Activated CD8-positive, alpha-beta memory T cell treated with anti-CD3 and anti-CD28 coated beads, Interleukin-2, amount 50 U/mL, for 1 hour (primary cell): ENCODE measurements at regions not wholly inside any gene's neighbourhood (a gene's known extent, or its start where the extent isn't known, plus 50 kb on each side); places are given as distances from the start of the nearest gene placed in this dataset.

Source experiments
- DNase-seq: peaks from one replicate; pipeline ENCODE4 v3.0.0-alpha.2; 2020; ENCODE audit errors: extremely low read depth

DNA sequence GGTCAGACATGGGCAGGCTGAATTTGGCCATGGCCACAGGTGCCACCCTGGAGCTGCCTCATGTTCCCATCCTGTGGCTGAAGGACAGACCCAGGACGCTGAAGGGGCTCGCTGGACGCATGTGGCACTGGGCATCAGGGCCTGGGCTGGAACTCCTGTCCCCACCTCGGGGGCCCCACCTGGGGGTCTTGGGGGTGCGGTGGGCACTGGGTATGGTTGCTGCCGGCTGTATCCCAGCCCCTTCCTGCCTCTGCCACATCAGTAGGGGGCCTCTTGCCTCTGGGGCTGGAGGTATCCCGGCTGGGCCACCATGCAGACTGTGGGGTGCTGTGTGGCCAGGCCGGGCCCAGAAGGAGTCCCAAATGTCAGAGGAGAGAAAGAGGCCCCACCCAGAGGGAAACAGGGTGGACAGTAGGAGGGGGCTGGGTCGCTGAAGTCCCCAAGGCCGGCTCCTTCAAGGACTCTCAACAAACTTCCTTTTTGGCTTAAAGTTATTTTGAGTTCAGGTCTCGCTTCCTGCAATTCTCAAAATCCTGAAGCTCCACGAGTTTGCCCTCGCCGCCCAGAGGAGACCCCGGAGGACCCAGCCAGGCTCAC is 78.7 kb downstream of the SIK1 start:
- DNase-seq: no peak

GRCh38 chr21:43347461-43348169 is 79.3 kb downstream of the SIK1 start:
- no peak for DNase-seq

DNA sequence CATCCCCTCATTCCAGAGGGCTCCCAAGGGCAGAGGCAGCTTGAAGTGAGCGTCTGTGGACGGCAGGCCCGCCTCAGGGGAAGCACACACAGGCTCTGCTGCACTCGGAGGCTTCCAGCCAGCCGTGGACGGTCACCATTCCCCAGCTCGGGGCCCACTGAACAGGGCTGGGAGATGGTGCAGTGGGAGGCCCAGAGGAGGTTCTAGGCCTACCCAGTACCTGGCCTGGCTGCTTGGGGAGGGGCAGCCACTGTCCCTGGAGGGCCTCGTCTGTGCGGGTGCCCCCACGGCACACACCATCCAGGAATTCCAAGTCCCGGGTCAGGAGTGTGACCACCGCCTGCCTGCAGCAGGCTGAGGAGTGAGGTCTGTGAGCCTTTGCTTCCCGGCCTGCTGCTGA is 80.4 kb downstream of the SIK1 start:
- DNase-seq: no peak

DNA sequence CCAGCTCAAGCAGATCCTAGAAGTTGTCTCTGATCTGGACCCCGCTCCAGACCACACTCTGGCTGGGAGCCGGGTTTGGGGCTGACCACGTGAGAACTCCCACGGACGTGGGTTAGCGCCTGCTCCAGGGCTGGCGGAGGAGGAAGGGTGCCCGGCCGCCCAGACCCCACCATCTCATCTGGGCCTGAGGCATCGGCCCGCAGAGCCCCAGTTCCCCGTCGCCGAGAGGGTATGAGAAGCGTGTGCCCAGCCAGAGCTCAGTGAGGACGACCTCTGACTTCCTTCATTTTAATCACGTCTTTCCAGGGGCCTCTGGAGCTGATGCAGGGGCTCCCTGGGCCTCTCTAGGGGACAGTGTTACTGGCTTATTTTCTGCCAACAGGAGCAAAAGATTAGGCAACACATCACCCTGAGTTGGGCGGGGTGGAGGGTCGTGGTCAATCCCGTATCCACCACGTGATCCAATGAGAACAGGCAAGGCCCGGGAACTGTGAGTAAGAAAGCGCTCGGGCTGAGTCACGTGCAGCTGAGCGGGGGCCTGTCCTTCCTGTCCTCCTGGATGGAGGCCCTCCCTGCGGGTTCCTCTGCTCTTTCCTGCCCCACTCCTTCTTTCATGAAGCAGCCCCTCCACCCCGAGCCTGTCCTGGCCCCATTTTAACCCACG is 81.1 kb downstream of the SIK1 start:
- DNase-seq: no peak

GRCh38 chr21:43345046-43345745 is 81.7 kb downstream of the SIK1 start:
- no peak for DNase-seq

GRCh38 chr21:43343992-43344886 is 82.7 kb downstream of the SIK1 start:
- DNase-seq: no peak

- DNase-seq: no peak
Measured at GRCh38 chr21:43343095-43343991, 83.6 kb downstream of the SIK1 start.

DNA sequence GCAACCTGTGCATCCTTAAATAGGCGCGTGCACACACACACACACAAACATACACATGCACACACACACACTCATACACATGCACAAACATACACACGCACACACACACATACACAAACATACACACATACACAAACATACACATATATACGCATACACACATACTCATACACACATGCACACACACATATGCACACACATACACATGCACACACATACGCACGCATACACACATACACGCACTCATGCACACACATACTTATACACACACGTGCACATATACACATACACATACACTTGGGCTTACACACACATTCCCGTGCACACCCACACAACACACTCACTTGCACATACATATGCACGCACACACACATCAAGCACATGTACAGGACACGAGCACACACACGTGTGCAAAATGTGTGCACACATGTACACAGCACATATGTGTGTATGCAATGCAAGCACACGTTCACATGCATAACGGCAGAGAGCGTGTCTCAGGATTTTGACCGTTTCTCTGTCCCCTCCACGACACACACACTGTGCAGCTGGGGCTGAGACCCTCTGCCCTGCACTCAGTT is 84.5 kb downstream of the SIK1 start:
- no peak for DNase-seq

GRCh38 chr21:43341378-43342161 is 85.4 kb downstream of the SIK1 start:
- no peak for DNase-seq

DNA sequence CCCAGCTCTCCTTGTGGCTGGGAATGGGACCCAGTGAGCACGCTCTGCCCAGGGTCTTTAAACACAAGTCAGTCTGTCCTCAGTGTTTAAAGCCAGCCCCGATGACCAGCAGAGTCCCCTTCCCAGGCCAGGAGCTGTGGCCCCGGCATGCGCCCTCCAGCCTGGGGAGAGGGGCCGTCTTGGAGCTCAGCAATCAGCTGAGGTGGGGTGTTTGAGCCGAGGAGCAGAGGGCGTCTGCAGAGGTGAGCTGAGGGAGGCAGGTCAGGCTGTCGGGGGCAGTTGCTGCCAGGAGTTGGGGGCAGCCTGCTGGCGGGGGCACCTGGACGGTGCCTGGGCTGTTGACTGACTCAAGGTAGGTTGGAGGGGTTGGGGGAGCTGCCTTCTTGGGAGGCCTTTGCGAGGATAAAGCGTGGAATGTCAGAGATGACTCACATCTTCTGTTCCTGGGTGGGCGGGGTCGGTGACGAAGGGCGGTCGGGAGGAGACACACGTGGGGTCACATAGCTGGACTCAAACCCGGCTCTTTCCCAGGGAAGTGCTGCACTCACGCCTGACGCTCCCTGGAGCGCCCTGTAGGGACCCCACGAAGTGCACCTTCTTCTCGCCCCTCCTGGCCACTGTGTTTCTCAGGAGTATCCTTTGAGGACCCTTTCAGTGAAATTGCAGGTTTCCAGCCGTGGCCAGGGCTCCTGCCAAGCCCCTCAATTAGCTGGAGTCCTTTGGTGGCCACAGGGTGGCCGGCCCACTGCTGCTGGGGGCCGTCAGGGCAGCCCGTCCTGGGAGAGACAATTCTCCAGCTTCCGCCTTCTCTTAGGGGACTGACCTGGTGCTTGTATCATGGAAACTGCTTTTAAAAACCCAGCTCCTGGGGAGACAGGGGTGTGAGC is 86.2 kb downstream of the SIK1 start:
- DNase-seq: no peak

- DNase-seq: no peak
Measured at GRCh38 chr21:43339668-43340067, 87.3 kb downstream of the SIK1 start.

DNA sequence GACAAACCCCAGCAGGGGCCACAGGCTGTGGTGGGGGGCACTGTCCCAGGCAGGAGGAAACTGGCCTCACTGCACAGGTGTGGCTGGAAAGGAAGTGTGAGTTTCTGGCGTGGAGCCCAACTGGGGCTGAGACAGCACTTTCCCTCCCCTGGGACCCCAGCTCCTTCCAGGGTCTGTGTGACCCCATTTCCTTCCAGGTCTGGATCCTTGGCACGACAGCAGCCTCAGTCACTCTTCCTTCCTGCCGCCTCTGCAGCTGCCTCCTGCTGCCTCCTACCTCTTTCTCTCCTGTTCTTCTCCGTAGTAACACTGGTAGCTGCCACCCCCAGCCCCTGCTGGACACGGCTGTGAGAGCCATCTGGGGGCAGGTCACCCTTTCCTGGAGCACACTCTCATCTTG is 88.0 kb downstream of the SIK1 start:
- no peak for DNase-seq

DNA sequence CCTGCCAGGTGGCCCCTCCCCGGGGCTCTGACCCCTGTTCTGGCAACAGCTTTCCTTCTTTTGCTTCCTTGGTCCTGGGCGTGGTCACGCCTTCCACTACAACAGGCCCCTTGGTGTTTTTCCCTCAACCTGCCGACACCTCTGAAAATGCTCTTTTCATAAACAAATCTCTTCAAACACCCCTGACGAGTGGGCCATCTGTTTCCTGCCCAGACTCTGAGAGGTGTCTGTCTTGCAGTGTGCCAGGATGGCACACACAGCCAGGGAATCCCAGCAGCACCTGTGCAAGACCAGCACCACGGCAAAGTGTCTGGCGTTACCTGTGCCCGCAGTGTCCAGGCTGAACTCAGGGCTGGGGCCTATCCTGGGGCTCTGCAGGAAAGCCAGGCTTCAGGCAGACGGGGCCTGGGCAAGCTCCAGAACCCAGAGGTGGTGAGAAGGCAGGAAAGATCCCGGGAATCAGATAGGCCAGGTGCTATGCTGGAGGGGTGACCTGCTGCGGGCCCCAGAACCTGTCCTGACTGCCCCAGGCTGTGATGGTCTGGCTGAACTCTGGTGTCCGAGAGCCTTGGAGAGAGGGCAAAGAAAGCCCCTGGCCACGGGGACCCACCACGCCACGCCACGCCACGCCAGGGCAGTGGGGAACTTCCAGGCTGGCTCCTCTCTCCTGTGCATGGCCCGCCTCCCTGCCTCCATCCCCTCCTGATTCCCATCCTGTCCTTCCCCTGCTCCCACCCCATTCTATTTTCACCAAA is 88.9 kb downstream of the SIK1 start:
- DNase-seq: no peak

DNA sequence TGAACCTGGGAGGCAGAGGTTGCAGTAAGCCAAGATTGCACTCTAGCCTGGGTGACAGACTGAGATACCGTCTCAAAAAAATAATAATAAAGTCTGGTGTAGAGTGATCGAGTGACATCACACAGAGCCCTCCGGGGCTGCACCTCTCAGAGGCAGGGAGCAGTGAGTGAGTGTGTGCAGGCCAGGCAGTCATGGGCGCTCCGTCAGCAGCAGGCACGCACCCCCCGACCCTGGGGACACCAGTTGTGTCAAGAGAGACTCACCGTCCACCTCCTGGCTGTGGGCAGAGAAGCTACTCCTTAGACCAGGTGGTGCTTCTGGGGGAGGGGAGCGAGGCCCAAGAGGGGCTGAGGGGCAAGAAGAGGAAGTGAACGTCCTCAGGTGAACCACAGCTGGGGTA is 91.8 kb downstream of the SIK1 start:
- DNase-seq: no peak

DNA sequence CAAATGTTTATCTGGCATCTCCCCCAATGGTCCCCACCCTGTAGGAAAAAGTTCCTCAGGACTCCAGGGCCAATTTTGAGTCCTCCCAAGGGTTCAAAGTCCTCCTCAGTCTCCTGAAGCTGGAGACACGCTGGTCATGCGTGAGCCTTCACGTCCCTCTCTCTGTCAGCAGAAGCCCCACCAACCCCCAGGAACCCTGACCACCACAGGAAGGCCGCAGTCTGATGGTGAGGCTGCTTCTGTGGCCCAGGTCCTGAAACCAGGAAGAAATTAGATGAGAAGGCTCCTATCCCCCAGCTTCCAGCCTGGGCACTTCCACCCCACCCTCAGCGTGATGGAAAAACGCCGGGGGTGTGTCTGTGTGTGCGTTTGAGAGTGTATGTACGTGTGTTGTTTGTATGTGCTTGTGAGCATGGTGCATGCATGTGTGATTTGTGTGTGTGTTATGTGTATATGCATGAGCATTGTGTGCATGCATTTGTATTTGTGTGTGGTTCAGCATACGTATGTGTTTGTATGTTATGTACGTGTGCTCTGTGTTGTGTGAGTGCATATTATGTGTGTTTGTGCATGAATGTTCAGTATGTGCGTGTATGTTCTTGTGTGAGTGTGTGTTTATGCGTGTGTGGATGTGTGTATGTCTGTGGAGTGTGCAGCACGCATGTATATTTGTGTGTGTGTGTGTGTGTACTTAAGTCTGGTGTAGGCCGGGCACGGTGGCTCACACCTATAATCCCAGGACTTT is 92.5 kb downstream of the SIK1 start:
- DNase-seq: no peak

- DNase-seq: no peak
Measured at GRCh38 chr21:43333298-43334062, 93.5 kb downstream of the SIK1 start.
